ENCODE measurements at regions not wholly inside any gene's neighbourhood (a gene's known extent, or its start where the extent isn't known, plus 50 kb on each side); places are given as distances from the start of the nearest gene placed in this dataset.

DNA sequence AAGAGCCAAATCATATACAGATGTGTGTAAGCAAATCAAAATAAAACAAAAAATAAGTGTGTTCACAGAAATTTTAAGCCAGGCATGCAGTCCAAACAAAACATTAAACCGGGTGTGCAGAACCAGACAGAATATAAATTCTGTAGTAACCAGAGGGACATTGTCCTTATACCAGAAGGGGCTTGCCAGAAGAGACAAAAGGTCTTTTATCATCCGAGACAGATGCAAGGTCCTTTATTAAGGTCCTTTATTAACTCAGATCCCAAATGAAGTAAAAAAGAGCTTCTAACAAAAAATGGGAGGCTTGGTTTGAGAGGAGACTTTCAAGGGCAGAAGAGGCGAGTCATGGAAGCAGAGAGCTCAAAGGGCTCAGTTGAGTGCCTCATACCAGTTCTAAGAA, 59.2 kb downstream of the RGS12 start:
- Histone ChIP-seq H3K9me3 (replicated peaks; ENCODE audit: control insufficient read depth, insufficient read depth, low read length) (no peaks in the 10 kb centered on the region), H3K9ac (replicated peaks; ENCODE audit: extremely low read depth, insufficient read depth, low read length) (no peak overlapping the region), H3K4me2 (ENCODE audit: insufficient read depth, low read length) (no peak overlapping the region), H3K27ac (ENCODE audit: insufficient read depth, low read depth, low read length) (no peak overlapping the region), H3K27me3 (ENCODE audit: control insufficient read depth in 2 of 2, insufficient read depth in 2 of 2, low read length in 2 of 2) (no peaks in the 10 kb centered on the region), H2AFZ (ENCODE audit: low read depth, low read length) (no peak overlapping the region), H3K9me1 (replicated peaks; ENCODE audit: control insufficient read depth, extremely low read depth, insufficient read depth, low read length) (no peaks in the 10 kb centered on the region), H3K4me3 (replicated peaks in 1 of 3; ENCODE audit: insufficient read depth in 1 of 3, low read depth in 1 of 3, low read length in 3 of 3) (no peak overlapping the region), H4K20me1 (replicated peaks; ENCODE audit: control insufficient read depth, extremely low read depth, insufficient read depth, low read length) (no peaks in the 10 kb centered on the region), H3K4me1 (ENCODE audit: control insufficient read depth, extremely low read depth, insufficient read depth, low read length) (peaks cover 22% of the 10 kb centered on the region), H3K36me3 (ENCODE audit: control insufficient read depth in 2 of 2, extremely low read depth in 1 of 2, insufficient read depth in 2 of 2, low read length in 2 of 2) (no peaks in the 10 kb centered on the region), H3K79me2 (ENCODE audit: control insufficient read depth, insufficient read depth, low read length) (peaks cover 18% of the 10 kb centered on the region)
- intact Hi-C loops (cut with micrococcal nuclease) = no loop called here
- ChIA-PET CTCF (interaction anchor here (1.5 kb wide), 2 partner anchors 18 to 128 kb away, joined by 4 to 5 read pairs; no protein-coding TSS in a partner anchor), POLR2A (no interaction called here)
- FAIRE-seq = no peak
- dilution Hi-C loops (cut with MboI; ENCODE audit: extremely low pct_ligation_motif_present, low sequenced_read_pairs) = no loop called here
- BruUV-seq (replicated peaks) = no TSS peak
- no peak for TF ChIP-seq MYC (IDR thresholded peaks at IDR 0.05; ENCODE audit: low read depth, low read length)
- TF ChIP-seq FOS (IDR thresholded peaks at IDR 0.05; ENCODE audit: borderline replicate concordance, insufficient read depth, low read length) = no peak
- TF ChIP-seq CTCF (IDR thresholded peaks at IDR 0.05; ENCODE audit: extremely low read depth in 1 of 2, insufficient read depth in 1 of 2, low read depth in 1 of 2, low read length in 2 of 2) = no peak
- no peak for TF ChIP-seq EZH2 (IDR thresholded peaks at IDR 0.05; ENCODE audit: borderline replicate concordance, low read depth, low read length, severe bottlenecking)
- TF ChIP-seq JUN (IDR thresholded peaks at IDR 0.05; ENCODE audit: borderline replicate concordance, insufficient read depth, insufficient read length, low read depth) = no peak
- no peak for TF ChIP-seq GATA2 (IDR thresholded peaks at IDR 0.05; ENCODE audit: insufficient read depth, insufficient read length, low read depth, low read length)
- no peak for TF ChIP-seq MAX (IDR thresholded peaks at IDR 0.05; ENCODE audit: insufficient read depth, insufficient read length)
- TF ChIP-seq POLR2AphosphoS5 (IDR thresholded peaks at IDR 0.05; ENCODE audit: insufficient read depth, low read depth, low read length) = no peak
- no peak for TF ChIP-seq POLR2A (IDR thresholded peaks at IDR 0.05; ENCODE audit: low read depth, low read length)
- no peak for DNase-seq (ENCODE audit: low read depth, low spot score)
